ENCODE measurements at regions not wholly inside any gene's neighbourhood (a gene's known extent, or its start where the extent isn't known, plus 50 kb on each side); places are given as distances from the start of the nearest gene placed in this dataset.
"Not testable (repeated sequence)": the region's sequence is repeated elsewhere in the genome, so short reads cannot be mapped to it uniquely, and the experiment has no call there.

GRCh38 chr2:58401936-58402335, 160.8 kb upstream of the FANCL start:
- DNase-seq (no peak), ATAC-seq (no peak)
- POLR2A ChIA-PET, result no interaction called here
- no peaks in the 10 kb centered on the region for H3K9me3 Mint-ChIP-seq (ENCODE audit: insufficient read depth)
- H3K4me1 Mint-ChIP-seq (ENCODE audit: low read depth), result no peaks in the 10 kb centered on the region
- no peak overlapping the region for H3K4me3 Mint-ChIP-seq
- peaks cover 10% of the 10 kb centered on the region for H3K27me3 Mint-ChIP-seq (ENCODE audit: low read depth)
- H3K36me3 Mint-ChIP-seq (ENCODE audit: low read depth), result no peaks in the 10 kb centered on the region
- H3K27ac Mint-ChIP-seq, result no peak overlapping the region
- CTCF ChIA-PET, result no interaction called here

DNA sequence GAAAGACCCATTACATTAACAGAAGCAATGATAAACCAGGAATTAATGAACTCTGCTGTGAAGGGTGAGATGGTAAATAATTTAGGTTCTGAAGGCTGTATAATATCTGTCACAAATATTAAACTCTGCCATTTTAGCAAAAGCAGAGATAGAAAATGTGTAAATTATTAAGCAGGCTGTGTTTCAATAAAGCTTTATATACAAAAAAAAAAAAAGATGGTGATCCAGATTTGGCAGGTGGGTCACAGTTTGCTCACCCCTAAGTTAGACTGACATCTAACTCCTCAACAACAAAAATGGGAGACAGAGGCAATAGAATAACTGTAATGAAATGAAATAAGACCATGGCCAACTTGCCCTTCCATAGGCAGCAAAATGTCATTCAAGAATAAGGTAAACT, 157.3 kb upstream of the FANCL start:
- H3K4me1 Mint-ChIP-seq (ENCODE audit: low read depth), result no peaks in the 10 kb centered on the region
- H3K9me3 Mint-ChIP-seq (ENCODE audit: insufficient read depth), result no peaks in the 10 kb centered on the region
- DNase-seq (no peak), ATAC-seq (no peak)
- POLR2A ChIA-PET, result no interaction called here
- H3K27ac Mint-ChIP-seq, result no peak overlapping the region
- H3K4me3 Mint-ChIP-seq, result no peak overlapping the region
- H3K36me3 Mint-ChIP-seq (ENCODE audit: low read depth), result no peaks in the 10 kb centered on the region
- H3K27me3 Mint-ChIP-seq (ENCODE audit: low read depth), result peaks cover 12% of the 10 kb centered on the region
- CTCF ChIA-PET, result no interaction called here

DNA sequence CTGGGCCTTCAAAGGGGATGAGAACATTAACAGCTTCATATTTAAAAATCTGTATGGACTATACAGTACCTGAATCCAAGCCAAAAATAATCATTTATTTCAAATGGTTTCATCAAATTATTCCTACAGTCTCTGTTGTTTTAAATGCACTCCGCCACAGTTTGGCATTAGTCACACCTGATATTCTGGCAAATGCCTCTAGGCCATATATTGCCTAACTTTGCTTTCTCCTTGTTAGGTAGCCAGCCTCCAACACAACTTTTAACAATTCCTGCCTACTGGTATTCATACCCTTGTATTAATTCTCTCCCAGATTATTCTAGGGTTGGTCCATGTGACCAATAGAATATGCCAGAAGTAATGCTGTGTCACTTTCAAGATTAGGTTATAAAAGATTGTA, 146.6 kb upstream of the FANCL start:
- Mint-ChIP-seq H3K4me1 (ENCODE audit: low read depth) (no peaks in the 10 kb centered on the region), H3K27me3 (ENCODE audit: low read depth) (no peaks in the 10 kb centered on the region), H3K36me3 (ENCODE audit: low read depth) (no peaks in the 10 kb centered on the region), H3K4me3 (no peak overlapping the region), H3K9me3 (ENCODE audit: insufficient read depth) (no peaks in the 10 kb centered on the region), H3K27ac (no peak overlapping the region)
- DNase-seq (no peak), ATAC-seq (no peak)
- ChIA-PET CTCF (no interaction called here), POLR2A (no interaction called here)

- ATAC-seq; H3K4me3 Mint-ChIP-seq; H3K27ac Mint-ChIP-seq; H3K27me3 Mint-ChIP-seq (ENCODE audit: low read depth); H3K9me3 Mint-ChIP-seq (ENCODE audit: insufficient read depth); CTCF ChIA-PET; DNase-seq; H3K4me1 Mint-ChIP-seq (ENCODE audit: low read depth); POLR2A ChIA-PET; H3K36me3 Mint-ChIP-seq (ENCODE audit: low read depth): not testable (repeated sequence)
Measured at GRCh38 chr2:58386904-58387303, 145.8 kb upstream of the FANCL start.

DNA sequence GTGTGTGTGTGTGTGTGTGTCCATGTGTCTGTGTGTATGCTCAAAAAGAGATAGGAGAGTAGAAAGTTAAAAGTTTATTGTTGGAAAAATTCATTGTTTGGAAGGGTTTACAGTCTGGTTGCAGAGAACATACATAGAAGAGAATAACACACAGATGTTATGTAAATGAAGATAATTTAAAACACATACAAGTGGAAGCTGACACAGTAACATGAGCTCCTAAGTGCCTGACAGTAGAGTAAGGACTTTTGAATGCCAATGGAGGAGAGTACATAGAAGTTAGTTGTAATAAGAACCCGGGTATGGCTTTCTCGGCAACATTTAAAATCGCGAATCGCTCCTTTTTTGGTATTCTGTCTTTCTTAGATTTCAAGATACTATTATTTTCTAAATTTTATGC, 137.0 kb upstream of the FANCL start:
- ChIA-PET POLR2A (no interaction called here), CTCF (no interaction called here)
- Mint-ChIP-seq H3K4me3 (no peak overlapping the region), H3K9me3 (ENCODE audit: insufficient read depth) (no peaks in the 10 kb centered on the region), H3K36me3 (ENCODE audit: low read depth) (no peaks in the 10 kb centered on the region), H3K4me1 (ENCODE audit: low read depth) (no peaks in the 10 kb centered on the region), H3K27ac (no peak overlapping the region), H3K27me3 (ENCODE audit: low read depth) (no peaks in the 10 kb centered on the region)
- ATAC-seq (no peak), DNase-seq (no peak)

GRCh38 chr2:58377181-58377580, 136.1 kb upstream of the FANCL start:
- Mint-ChIP-seq H3K4me1 (ENCODE audit: low read depth) (no peaks in the 10 kb centered on the region), H3K36me3 (ENCODE audit: low read depth) (no peaks in the 10 kb centered on the region), H3K4me3 (no peak overlapping the region), H3K27me3 (ENCODE audit: low read depth) (no peaks in the 10 kb centered on the region), H3K27ac (no peak overlapping the region), H3K9me3 (ENCODE audit: insufficient read depth) (no peaks in the 10 kb centered on the region)
- DNase-seq, result no peak
- ATAC-seq, result no peak
- ChIA-PET POLR2A (no interaction called here), CTCF (no interaction called here)

DNA sequence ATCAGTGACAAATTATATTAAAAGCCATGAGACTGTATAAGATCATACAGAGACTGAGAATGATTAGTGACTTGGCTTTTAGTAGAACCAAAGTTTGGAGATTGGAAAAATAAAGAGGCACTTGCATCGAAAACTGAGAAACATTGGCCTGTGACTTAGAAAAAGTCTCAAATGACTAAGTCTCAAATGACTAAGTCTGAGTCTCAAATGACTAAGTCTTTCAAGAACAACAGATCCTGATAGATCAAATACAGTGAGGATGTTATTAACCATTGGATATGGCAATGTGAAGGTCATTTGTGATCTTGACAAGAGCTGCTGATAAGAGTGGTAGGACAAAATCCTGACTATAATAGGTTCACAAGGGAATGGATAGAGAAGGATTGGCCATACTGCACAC, 135.5 kb upstream of the FANCL start:
- Mint-ChIP-seq H3K4me1 (ENCODE audit: low read depth) (no peaks in the 10 kb centered on the region), H3K36me3 (ENCODE audit: low read depth) (no peaks in the 10 kb centered on the region), H3K4me3 (no peak overlapping the region), H3K27me3 (ENCODE audit: low read depth) (no peaks in the 10 kb centered on the region), H3K27ac (no peak overlapping the region), H3K9me3 (ENCODE audit: insufficient read depth) (no peaks in the 10 kb centered on the region)
- DNase-seq, result no peak
- ChIA-PET POLR2A (no interaction called here), CTCF (no interaction called here)
- ATAC-seq, result no peak

- Mint-ChIP-seq H3K27ac (no peak overlapping the region), H3K4me1 (ENCODE audit: low read depth) (no peaks in the 10 kb centered on the region), H3K9me3 (ENCODE audit: insufficient read depth) (no peaks in the 10 kb centered on the region), H3K27me3 (ENCODE audit: low read depth) (peaks cover 5% of the 10 kb centered on the region), H3K4me3 (no peak overlapping the region), H3K36me3 (ENCODE audit: low read depth) (no peaks in the 10 kb centered on the region)
- DNase-seq (no peak), ATAC-seq (no peak)
- POLR2A ChIA-PET, result no interaction called here
- CTCF ChIA-PET, result no interaction called here
Measured at GRCh38 chr2:58369594-58369993, 128.5 kb upstream of the FANCL start.

DNA sequence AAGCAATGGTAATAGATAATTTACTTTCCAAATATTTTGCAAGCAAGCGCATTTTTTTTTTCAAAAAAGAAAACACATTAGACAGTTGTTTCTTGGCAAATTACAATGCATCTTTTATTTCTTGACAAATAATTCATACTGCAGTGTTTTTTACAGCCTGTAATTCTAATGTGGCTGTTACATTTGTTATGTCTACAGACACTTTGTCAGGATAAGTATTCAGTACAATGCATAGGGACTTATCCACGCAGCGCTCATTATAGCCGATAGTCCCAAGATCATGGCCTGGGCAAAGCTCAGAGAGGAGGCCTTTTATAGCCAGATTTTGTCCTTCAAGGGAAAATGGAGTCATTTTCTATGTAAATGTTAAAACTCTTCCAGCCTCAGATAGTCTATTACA, 123.0 kb upstream of the FANCL start:
- no peak overlapping the region for H3K4me3 Mint-ChIP-seq
- H3K27me3 Mint-ChIP-seq (ENCODE audit: low read depth), result peaks cover 11% of the 10 kb centered on the region
- ATAC-seq (no peak), DNase-seq (no peak)
- no peaks in the 10 kb centered on the region for H3K4me1 Mint-ChIP-seq (ENCODE audit: low read depth)
- ChIA-PET POLR2A (no interaction called here), CTCF (no interaction called here)
- H3K9me3 Mint-ChIP-seq (ENCODE audit: insufficient read depth), result no peaks in the 10 kb centered on the region
- no peak overlapping the region for H3K27ac Mint-ChIP-seq
- H3K36me3 Mint-ChIP-seq (ENCODE audit: low read depth), result no peaks in the 10 kb centered on the region

DNA sequence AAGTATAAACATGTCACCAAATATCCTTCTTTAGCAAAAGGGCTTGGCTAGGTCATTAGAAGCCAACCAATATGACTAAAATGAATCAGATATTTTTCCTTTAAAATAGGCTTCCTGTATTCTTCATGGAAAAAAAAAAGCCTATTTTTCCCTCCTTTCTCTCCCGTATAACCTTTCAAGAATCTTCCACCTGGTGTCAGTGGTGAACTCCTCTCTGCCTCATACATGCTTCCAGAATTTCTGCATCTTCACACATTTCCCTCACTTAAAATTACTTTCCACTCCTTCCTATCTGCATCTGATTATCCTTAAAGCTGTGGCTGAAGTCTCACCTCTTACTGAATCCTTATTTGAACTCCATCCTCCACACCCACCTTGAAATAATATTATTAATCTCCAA, 116.9 kb upstream of the FANCL start:
- H3K27me3 Mint-ChIP-seq (ENCODE audit: low read depth), result peaks cover 31% of the 10 kb centered on the region
- no peaks in the 10 kb centered on the region for H3K4me1 Mint-ChIP-seq (ENCODE audit: low read depth)
- no peaks in the 10 kb centered on the region for H3K9me3 Mint-ChIP-seq (ENCODE audit: insufficient read depth)
- no peak overlapping the region for H3K27ac Mint-ChIP-seq
- ChIA-PET POLR2A (no interaction called here), CTCF (no interaction called here)
- H3K36me3 Mint-ChIP-seq (ENCODE audit: low read depth), result no peaks in the 10 kb centered on the region
- ATAC-seq, result no peak
- DNase-seq, result no peak
- H3K4me3 Mint-ChIP-seq, result no peak overlapping the region

DNA sequence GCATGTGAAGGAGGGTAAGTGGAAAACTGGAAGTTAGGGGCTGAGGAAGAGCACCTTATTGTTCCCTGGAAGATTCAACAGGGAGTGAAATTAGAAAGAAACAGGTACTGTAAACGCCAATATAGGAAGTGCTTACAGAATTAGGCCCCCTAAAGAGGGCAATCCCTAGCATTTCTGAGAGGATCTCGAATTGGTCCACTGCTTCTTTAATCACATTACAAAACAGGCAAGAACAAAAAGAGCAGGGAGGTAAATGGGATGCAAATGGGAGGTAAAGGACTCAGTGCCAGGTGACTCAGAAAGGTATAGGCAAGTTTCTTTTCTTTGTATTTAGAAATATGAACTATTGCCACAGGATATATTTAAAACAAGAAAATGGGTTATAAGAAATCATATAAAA, 116.4 kb upstream of the FANCL start:
- Mint-ChIP-seq H3K4me1 (ENCODE audit: low read depth) (no peaks in the 10 kb centered on the region), H3K27ac (no peak overlapping the region), H3K27me3 (ENCODE audit: low read depth) (peaks cover 35% of the 10 kb centered on the region), H3K36me3 (ENCODE audit: low read depth) (no peaks in the 10 kb centered on the region), H3K4me3 (no peak overlapping the region), H3K9me3 (ENCODE audit: insufficient read depth) (no peaks in the 10 kb centered on the region)
- CTCF ChIA-PET, result no interaction called here
- POLR2A ChIA-PET, result no interaction called here
- ATAC-seq (no peak), DNase-seq (no peak)

DNA sequence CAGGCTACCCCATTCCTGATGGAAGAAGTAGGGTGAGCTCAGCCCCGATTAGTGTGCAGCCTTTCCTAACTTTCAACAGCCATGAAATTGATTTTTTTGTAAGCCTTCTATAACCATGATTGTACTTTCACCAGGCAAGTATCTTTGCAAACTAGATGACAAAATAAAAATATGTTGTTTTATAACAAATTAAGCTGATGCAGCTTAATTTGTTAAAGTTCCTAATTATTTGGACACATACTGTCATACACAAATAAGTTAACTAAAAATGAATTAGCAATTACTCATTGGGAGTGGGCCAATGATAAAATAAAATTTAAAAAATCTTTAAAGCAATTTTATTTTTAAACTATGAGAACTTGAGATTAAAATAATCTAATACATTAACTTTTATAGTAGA, 113.1 kb upstream of the FANCL start:
- Mint-ChIP-seq H3K9me3 (ENCODE audit: insufficient read depth) (no peaks in the 10 kb centered on the region), H3K4me3 (no peak overlapping the region), H3K27ac (no peak overlapping the region), H3K4me1 (ENCODE audit: low read depth) (peaks cover 11% of the 10 kb centered on the region), H3K36me3 (ENCODE audit: low read depth) (no peaks in the 10 kb centered on the region), H3K27me3 (ENCODE audit: low read depth) (peaks cover 39% of the 10 kb centered on the region)
- no peak for ATAC-seq
- DNase-seq, result no peak
- POLR2A ChIA-PET, result no interaction called here
- CTCF ChIA-PET, result no interaction called here

DNA sequence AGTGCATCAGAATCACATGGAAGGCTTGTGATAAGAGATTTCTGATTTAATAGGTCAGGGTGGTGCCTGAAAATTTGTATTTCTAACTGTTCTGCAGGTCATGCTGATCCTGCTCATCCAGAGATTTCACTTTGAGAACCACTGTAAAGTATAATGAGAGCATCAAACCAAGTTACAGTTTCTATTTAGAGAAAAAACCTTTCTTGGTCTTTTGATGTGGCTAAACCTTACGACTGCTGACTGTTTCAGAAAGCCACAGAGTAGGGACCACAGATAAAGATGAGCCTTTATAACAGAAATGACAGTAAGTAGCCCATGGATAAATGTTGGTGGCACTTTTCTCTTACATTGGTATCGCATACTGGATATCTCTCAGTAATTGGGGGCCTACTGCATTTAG, 109.4 kb upstream of the FANCL start:
- Mint-ChIP-seq H3K9me3 (ENCODE audit: insufficient read depth) (no peaks in the 10 kb centered on the region), H3K36me3 (ENCODE audit: low read depth) (no peaks in the 10 kb centered on the region), H3K27me3 (ENCODE audit: low read depth) (peaks cover 43% of the 10 kb centered on the region), H3K27ac (no peak overlapping the region), H3K4me1 (ENCODE audit: low read depth) (peaks cover 11% of the 10 kb centered on the region), H3K4me3 (no peak overlapping the region)
- ATAC-seq (peak; percentile 95), DNase-seq (peak; percentile 30)
- POLR2A ChIA-PET, result no interaction called here
- CTCF ChIA-PET, result no interaction called here

GRCh38 chr2:58347810-58348209, 106.7 kb upstream of the FANCL start:
- CTCF ChIA-PET, result no interaction called here
- POLR2A ChIA-PET, result no interaction called here
- Mint-ChIP-seq H3K4me3 (no peak overlapping the region), H3K4me1 (ENCODE audit: low read depth) (peaks cover 11% of the 10 kb centered on the region), H3K36me3 (ENCODE audit: low read depth) (no peaks in the 10 kb centered on the region), H3K27ac (no peak overlapping the region), H3K27me3 (ENCODE audit: low read depth) (peaks cover 29% of the 10 kb centered on the region), H3K9me3 (ENCODE audit: insufficient read depth) (peaks cover 1% of the 10 kb centered on the region)
- no peak for ATAC-seq
- no peak for DNase-seq

Data from activated CD8-positive, alpha-beta T cell treated with anti-CD3 and anti-CD28 coated beads, Interleukin-2, amount 10 ng/mL, durations not matched to agents 7 days and 5 days (primary cell).